ENCODE measurements at regions not wholly inside any gene's neighbourhood (a gene's known extent, or its start where the extent isn't known, plus 50 kb on each side); places are given as distances from the start of the nearest gene placed in this dataset.

DNA sequence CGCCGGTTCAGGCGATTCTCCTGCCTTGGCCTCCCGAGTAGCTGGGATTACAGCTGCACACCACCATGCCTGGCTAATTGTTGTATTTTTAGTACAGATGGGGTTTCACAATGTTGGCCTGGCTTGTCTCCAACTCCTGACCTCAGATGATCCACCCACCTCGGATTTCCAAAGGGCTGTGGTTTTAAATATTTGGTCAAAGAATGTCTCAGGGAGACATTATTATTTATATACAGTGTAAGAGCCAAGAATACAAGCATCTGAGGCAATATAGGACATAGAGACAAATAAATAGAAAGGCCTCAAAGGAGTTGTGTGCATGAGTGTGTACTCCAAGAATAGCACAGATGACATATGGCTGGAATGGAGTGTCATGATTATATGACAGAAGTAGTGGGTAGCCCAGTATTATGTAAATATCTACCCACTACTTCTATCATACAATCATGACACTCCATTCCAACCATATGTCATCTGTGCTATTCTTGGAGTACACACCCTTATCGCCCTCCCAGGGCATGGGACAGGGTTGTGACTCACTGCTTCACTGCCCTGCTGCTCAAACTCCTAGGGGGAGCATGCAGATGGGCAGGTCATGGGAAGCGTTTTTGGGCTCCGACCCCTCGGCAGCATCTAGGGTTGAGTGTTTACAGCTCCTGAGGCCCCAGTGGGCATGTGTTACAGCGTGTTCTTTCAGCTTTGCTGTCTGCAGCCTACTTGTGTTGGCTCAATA is 1649.8 kb upstream of the PCDH10 start:
- ATAC-seq (ENCODE audit: low read depth): no peak
- Histone ChIP-seq H3K4me3 (ENCODE audit: control extremely low read depth in 1 of 5, extremely low read depth in 1 of 5, insufficient read depth in 1 of 5, low read depth in 2 of 5, low read length in 4 of 5) (no peak overlapping the region), H2AFZ (ENCODE audit: insufficient read depth, low read depth, low read length, poor library complexity, severe bottlenecking) (no peak overlapping the region), H3K27ac (ENCODE audit: low read length in 2 of 2) (no peak overlapping the region), H3K9me3 (ENCODE audit: control extremely low read depth in 1 of 3, control insufficient read depth in 2 of 3, insufficient read depth in 1 of 3, low read length in 2 of 3) (peaks cover 0 to 12% (median 1%) of the 10 kb centered on the region in 3 donors), H4K20me1 (ENCODE audit: control insufficient read depth, insufficient read depth, low read length, poor library complexity, severe bottlenecking) (no peaks in the 10 kb centered on the region), H3K4me1 (ENCODE audit: control insufficient read depth in 2 of 2, insufficient read depth in 2 of 2, low read length in 2 of 2) (no peaks in the 10 kb centered on the region), H3K27me3 (replicated peaks in 1 of 4; ENCODE audit: control extremely low read depth in 1 of 4, control insufficient read depth in 3 of 4, insufficient read depth in 4 of 4, low read length in 3 of 4) (no peaks in the 10 kb centered on the region), H3K36me3 (replicated peaks in 1 of 2; ENCODE audit: control extremely low read depth in 1 of 2, control insufficient read depth in 1 of 2, extremely low read depth in 1 of 2, insufficient read depth in 2 of 2, low read length in 1 of 2) (no peaks in the 10 kb centered on the region), H3K79me2 (ENCODE audit: control insufficient read depth, insufficient read depth, low read length) (no peaks in the 10 kb centered on the region), H3K9ac (ENCODE audit: low read length) (no peak overlapping the region), H3K4me2 (replicated peaks; ENCODE audit: low read depth, low read length, poor library complexity, severe bottlenecking) (no peak overlapping the region)
- intact Hi-C loops (cut with micrococcal nuclease): no loop called here
- Mint-ChIP-seq H3K27ac (no peak overlapping the region), H3K9me3 (ENCODE audit: insufficient read depth) (no peaks in the 10 kb centered on the region), H3K4me3 (no peak overlapping the region), H3K27me3 (no peaks in the 10 kb centered on the region), H3K4me1 (no peaks in the 10 kb centered on the region)
- no peak for DNase-seq
- TF ChIP-seq, protein P1, sequence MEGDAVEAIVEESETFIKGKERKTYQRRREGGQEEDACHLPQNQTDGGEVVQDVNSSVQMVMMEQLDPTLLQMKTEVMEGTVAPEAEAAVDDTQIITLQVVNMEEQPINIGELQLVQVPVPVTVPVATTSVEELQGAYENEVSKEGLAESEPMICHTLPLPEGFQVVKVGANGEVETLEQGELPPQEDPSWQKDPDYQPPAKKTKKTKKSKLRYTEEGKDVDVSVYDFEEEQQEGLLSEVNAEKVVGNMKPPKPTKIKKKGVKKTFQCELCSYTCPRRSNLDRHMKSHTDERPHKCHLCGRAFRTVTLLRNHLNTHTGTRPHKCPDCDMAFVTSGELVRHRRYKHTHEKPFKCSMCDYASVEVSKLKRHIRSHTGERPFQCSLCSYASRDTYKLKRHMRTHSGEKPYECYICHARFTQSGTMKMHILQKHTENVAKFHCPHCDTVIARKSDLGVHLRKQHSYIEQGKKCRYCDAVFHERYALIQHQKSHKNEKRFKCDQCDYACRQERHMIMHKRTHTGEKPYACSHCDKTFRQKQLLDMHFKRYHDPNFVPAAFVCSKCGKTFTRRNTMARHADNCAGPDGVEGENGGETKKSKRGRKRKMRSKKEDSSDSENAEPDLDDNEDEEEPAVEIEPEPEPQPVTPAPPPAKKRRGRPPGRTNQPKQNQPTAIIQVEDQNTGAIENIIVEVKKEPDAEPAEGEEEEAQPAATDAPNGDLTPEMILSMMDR (IDR thresholded peaks at IDR 0.05): no peak
- TF ChIP-seq EZH2 (IDR thresholded peaks at IDR 0.05; ENCODE audit: borderline replicate concordance, insufficient read depth, low read depth, low read length, poor library complexity, severe bottlenecking): no peak
- ChIA-PET CTCF (no interaction called here), POLR2A (no interaction called here)
- 74% methylated on average over 8 of the region's 10 CpGs for WGBS (ENCODE audit: insufficient coverage)

DNA sequence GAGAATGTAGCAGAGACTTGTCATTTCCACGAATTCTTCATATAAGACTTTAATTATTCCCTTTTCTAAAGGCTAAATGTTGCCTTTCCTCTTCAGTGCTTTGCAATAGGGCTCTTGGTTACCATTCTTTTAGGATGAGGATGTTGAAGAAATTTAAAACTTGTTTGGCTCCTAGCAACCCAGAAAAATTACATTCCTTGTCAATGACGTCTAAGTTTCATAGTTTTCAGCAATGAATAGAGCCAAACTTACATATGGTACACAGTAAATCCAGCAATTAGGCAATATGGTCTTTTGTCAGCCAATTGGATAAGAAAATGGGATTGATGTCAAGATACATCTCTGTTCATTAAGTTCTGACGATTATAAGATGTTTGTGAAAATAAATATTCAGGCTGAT is 1639.6 kb upstream of the PCDH10 start:
- H3K27me3 ChIP-seq (replicated peaks in 1 of 4; ENCODE audit: control extremely low read depth in 1 of 4, control insufficient read depth in 3 of 4, insufficient read depth in 4 of 4, low read length in 3 of 4): no peaks in the 10 kb centered on the region
- no peak overlapping the region for H2AFZ ChIP-seq (ENCODE audit: insufficient read depth, low read depth, low read length, poor library complexity, severe bottlenecking)
- no peak overlapping the region for H3K27ac ChIP-seq (ENCODE audit: low read length in 2 of 2)
- no CpG with 5 or more reads among the region's 3 CpGs for WGBS (ENCODE audit: insufficient coverage)
- no peaks in the 10 kb centered on the region for H3K36me3 ChIP-seq (replicated peaks in 1 of 2; ENCODE audit: control extremely low read depth in 1 of 2, control insufficient read depth in 1 of 2, extremely low read depth in 1 of 2, insufficient read depth in 2 of 2, low read length in 1 of 2)
- no peaks in the 10 kb centered on the region for H3K9me3 ChIP-seq (ENCODE audit: control extremely low read depth in 1 of 3, control insufficient read depth in 2 of 3, insufficient read depth in 1 of 3, low read length in 2 of 3)
- H3K4me2 ChIP-seq (replicated peaks; ENCODE audit: low read depth, low read length, poor library complexity, severe bottlenecking): no peak overlapping the region
- no peak overlapping the region for H3K9ac ChIP-seq (ENCODE audit: low read length)
- Mint-ChIP-seq H3K9me3 (ENCODE audit: insufficient read depth) (no peaks in the 10 kb centered on the region), H3K4me3 (no peak overlapping the region), H3K4me1 (no peaks in the 10 kb centered on the region), H3K27me3 (no peaks in the 10 kb centered on the region), H3K27ac (no peak overlapping the region)
- TF ChIP-seq, protein P1 (IDR thresholded peaks at IDR 0.05): no peak
- TF ChIP-seq EZH2 (IDR thresholded peaks at IDR 0.05; ENCODE audit: borderline replicate concordance, insufficient read depth, low read depth, low read length, poor library complexity, severe bottlenecking): no peak
- no peaks in the 10 kb centered on the region for H3K79me2 ChIP-seq (ENCODE audit: control insufficient read depth, insufficient read depth, low read length)
- ATAC-seq (ENCODE audit: low read depth) (no peak), DNase-seq (no peak)
- intact Hi-C loops (cut with micrococcal nuclease): no loop called here
- H3K4me1 ChIP-seq (ENCODE audit: control insufficient read depth in 2 of 2, insufficient read depth in 2 of 2, low read length in 2 of 2): no peaks in the 10 kb centered on the region
- CTCF ChIA-PET: no interaction called here
- POLR2A ChIA-PET: no interaction called here
- H4K20me1 ChIP-seq (ENCODE audit: control insufficient read depth, insufficient read depth, low read length, poor library complexity, severe bottlenecking): no peaks in the 10 kb centered on the region
- no peak overlapping the region for H3K4me3 ChIP-seq (ENCODE audit: control extremely low read depth in 1 of 5, extremely low read depth in 1 of 5, insufficient read depth in 1 of 5, low read depth in 2 of 5, low read length in 4 of 5)

Data from B cell (primary cell).